Activated CD4-positive, CD25-positive, alpha-beta regulatory T cell (primary cell): ENCODE measurements at regions not wholly inside any gene's neighbourhood (a gene's known extent, or its start where the extent isn't known, plus 50 kb on each side); places are given as distances from the start of the nearest gene placed in this dataset.
"Not testable (repeated sequence)": the region's sequence is repeated elsewhere in the genome, so short reads cannot be mapped to it uniquely, and the experiment has no call there.

Source experiments
- DNase-seq, 4 experiments: peaks; one replicate each; lab custom pipeline; 2025; lab: John Stamatoyannopoulos, UW

DNA sequence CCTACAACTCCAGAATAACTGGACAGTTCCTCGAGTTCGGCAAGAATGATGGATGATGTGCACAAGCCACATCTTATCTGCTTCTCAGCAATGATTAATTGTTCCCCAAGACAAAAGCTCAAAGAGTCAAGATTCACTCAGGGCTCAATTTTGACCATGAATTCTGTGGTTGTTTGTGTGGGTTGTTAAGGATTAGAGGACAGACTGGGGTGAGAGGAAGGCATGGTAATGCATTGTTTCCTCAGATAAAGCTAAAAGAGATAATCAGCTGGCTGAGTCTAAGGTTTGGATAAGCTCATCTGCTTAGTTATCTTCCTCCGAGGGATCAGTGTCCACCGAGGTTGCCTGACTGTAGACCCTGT is 161.0 kb downstream of the CPEB2 start:
- DNase-seq = no peak

GRCh38 chr4:15164571-15164970 is 162.3 kb downstream of the CPEB2 start:
- DNase-seq = no peak

DNA sequence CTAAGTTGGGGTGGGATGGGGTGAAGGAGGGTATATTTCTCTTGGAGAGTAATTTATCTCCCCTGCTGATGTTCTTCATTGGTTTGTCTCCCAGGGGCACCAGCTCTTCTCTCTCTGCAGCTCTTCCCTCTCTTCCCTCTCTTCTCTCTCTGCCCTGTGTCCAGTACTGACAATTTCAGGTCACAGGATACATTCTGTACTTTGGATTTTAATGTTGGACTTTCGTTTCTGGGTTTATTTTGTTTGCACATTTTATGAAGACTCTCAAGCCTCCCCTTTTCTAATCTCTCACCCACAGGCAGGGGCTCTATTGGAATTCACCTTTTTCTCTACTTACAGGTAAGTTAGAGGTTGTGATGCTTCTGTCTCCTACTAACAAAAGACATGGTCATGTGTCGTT is 165.5 kb downstream of the CPEB2 start:
- no peak for DNase-seq

GRCh38 chr4:15168759-15169158 is 166.5 kb downstream of the CPEB2 start:
- DNase-seq = no peak

DNA sequence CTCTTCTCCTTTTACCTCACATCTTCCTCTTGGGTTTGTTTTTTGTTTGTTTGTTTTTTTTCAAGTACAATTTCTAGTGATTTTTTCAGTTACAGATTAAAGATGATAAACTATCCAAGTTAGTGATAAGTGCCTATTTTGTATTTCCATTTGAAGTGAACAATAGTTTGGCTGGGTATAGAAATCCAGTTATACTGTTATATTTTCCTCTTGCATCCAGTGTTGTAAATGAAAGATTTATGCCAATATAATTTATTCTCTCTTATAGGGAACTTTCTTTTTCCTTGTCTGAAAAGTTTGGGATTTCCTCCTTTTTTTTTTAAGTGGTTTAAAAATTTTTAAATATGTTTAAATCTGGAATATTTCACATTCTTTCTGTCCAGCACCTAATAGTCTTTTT is 169.4 kb downstream of the CPEB2 start:
- no peak for DNase-seq

- no peak for DNase-seq
Observed at GRCh38 chr4:15173251-15173650, 171.0 kb downstream of the CPEB2 start.

GRCh38 chr4:15174168-15174567 is 171.9 kb downstream of the CPEB2 start:
- not testable (repeated sequence) for DNase-seq

DNA sequence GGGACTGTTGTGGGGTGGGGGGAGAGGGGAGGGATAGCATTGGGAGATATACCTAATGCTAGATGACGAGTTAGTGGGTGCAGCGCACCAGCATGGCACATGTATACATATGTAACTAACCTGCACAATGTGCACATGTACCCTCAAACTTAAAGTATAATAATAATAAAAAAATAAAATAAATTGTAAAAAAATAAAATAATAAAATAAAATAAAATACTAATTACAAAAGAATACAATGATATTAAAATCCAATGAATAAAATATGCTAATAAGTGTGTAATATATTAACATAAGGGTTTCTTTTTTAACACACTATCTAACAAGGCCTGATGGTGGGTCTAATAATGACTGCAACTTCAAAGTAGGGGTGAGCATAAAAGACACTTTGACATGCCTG is 177.6 kb downstream of the CPEB2 start:
- DNase-seq = not testable (repeated sequence)

DNA sequence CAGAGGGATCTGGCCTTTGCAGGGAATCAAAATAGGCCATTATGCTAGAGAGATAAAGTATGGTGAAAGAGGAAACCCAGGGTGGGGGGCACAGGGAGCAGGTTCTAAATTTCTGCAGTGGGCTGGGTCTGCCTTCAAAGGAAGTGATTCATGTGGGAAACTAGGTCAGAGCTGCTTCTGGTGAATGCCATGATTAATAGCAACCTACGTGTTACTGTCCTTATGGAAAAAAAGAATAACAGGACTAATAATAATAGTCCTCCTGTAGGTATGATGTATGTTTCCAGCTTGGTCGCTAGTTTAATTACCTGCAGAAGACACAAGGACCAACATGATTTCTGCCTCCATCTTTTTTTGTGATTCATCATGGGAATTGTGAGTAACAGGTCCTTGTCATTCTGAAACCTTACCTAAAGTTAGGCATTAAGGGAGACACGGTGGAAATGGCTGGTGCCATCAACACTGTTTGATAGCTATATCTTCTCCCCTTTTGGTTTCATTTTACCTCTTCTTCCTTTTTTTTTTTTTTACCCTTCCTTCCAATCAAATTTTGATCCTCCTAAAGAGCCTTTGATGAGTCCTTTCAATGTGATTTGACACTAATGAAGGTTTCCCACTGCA is 180.4 kb downstream of the CPEB2 start:
- DNase-seq = no peak

DNA sequence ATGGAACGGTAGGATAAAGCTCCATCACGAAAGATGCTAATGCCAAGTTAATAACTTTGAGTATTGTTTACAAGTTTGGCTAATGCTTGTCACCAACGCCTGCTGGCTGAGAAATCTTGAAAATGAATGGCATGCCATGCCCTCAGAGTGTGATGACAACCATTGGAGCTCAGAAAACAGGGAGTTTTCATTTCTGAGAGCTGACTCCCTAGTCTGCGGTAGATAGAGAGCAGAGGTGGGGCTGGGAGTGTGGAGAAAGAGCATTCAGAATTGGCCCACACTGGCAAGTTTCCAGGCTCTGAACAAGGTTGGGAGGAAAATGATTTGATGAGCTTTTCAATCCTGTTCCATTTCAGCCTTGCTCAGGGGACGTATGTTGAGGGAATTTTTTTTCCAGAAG is 183.9 kb downstream of the CPEB2 start:
- no peak for DNase-seq

DNA sequence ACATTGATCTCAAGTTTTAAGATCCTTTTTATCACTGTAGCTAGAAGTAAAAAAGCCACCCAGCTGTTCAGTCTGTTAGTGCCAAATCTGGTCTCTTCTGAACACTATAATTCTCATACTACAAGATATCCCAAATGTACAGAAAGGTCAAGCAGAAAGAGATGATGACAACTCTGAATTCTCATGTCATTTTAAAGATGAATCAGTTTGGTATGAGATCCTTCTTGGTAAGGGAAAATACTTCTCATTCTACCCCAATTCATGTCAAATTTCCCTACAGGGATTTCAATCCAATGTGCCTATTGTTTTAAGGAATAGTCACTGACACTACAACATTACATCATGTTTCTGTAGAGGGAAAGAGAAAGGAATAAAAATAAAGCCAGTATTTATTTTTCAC is 184.5 kb downstream of the CPEB2 start:
- no peak for DNase-seq

GRCh38 chr4:15188605-15189539 is 186.6 kb downstream of the CPEB2 start:
- no peak for DNase-seq

DNA sequence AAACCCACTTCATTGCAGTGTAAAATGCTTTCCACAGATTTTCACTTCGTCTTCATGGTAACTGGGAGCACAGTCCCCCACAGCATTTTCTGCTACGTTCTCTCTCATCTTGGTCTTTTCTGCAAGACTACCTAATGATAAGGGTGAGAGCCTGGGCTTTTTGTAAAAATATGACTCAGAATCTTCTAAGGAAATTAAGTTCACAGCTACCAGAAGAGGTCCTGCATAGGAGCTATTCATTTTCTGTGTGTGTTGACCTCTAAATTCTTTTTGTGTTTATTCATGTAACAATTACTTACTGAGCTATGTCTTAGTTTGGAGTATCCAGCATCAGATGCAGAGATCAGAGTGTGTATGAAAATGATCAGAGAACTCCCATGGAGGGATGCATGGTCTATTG is 192.2 kb downstream of the CPEB2 start:
- DNase-seq = no peak

DNA sequence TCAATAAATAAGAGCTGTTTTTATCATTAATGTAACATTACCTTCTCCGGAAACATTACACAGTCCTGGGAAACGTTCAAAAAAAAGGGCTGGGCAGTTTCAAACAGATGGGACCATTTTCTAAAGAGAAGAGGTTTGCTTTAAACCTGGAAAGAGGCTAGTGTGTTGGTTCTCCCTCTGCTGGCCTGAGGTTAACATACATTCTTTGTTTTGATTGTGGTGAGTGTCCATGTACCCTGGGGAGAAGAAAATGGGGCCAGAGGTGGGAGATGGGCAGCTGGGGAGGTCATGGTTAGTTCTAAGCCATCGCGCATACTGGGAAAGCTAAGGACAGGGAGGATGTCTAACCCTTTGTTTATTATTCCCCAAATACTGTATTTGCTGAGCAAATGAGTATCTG is 194.7 kb downstream of the CPEB2 start:
- DNase-seq = no peak

DNA sequence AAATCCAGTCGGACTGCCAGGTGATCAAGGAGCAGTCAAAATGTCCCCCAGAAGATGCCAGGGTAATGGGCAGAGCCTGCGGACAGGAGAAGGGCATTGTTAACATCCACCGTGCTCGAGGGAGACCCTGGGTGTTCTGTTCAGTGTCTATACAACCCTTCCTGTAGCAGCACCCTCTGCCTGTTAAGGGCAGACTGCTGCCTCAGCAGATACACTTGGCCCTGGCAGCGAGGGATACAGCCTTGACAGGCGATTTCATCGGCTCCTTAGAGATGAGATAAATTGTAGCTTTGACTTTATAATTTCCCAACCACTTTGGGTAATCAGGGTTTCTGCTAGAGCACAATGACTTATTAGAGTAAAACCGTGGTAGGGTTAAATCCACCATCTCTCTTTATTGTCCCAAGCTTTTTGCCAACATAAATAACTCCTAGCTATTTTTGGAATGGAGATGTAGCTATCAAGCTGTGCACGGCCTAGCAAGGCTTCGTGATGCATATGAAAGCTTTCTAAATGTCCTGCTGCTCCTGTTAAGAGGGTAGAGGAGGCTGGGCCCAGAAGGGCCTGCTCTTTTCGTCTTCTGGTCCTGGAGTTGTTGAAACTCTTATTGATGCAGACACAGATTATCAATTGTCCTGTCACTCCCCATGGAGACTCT is 195.9 kb downstream of the CPEB2 start:
- no peak for DNase-seq

DNA sequence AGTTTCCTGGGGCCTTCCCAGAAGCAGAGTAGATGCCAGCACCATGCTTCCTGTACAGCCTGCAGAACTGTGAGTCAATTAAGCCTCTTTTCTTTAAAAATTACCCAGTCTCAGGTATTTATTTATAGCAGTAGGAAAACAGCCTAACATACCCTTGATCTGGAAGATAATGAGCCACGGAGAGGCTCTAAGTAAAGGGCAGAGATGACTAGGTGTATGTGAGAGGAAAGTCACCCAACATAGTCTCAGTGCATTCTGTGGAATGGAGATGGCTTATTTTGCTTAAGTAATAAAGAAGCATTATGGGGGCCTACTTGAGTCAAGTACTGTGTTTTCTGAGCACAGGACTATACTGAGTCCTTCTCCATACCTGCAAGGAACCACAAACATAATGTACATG is 199.5 kb downstream of the CPEB2 start:
- DNase-seq = no peak

DNA sequence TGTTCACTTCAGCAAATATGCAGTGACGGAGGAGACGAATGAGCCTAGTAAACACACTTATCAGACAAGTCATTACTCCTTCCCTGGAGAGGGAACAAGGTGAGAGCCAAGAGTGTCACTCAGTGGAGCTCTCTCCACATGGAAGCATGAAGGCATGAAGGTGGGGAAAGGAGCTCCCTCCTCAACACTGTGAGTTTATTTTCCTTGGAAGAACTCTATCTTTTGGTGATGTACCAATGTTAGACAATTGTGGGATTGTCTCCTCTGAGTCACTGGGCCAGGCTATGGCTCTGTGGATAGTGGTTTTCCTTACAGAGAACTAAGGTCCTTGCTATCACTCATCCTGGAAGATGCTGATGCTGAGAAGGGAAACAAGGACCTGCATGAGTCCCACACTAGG is 200.2 kb downstream of the CPEB2 start:
- DNase-seq = no peak

- DNase-seq = not testable (repeated sequence)
Observed at GRCh38 chr4:15206526-15206925, 204.2 kb downstream of the CPEB2 start.

DNA sequence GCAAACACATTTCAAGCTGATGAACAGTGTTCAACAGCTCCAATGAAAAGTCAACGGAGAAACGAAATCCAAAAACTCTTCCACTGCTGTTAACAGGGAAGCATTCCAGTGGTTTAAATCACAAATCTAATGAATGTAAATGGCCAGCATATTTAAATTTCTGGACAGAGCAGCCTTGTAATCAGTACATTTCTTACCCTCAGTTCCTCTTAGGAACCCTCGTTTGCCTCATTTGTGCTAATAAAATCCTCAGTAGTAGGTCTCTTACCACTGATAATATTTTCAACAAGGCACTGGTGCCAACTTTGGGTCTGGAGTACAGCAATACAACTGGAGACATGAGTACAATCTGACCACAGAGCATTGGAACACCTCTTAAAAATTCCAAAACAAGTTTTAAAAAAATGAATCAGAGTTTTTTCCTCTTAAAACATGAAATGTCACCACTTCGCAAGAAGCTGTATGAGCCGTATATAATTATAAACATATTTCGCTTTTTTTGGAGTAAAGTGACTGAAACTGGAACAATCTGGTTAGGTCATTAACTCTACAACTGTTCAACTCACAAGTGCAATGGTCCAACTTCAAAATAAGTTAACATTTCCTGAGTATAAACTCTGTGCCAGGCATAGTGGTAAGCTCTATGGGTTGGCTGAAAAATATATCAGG is 211.2 kb downstream of the CPEB2 start:
- no peak for DNase-seq

GRCh38 chr4:15215109-15215508 is 212.7 kb upstream of the C1QTNF7 start:
- no peak for DNase-seq

GRCh38 chr4:15226203-15226602 is 201.6 kb upstream of the C1QTNF7 start:
- DNase-seq = no peak

DNA sequence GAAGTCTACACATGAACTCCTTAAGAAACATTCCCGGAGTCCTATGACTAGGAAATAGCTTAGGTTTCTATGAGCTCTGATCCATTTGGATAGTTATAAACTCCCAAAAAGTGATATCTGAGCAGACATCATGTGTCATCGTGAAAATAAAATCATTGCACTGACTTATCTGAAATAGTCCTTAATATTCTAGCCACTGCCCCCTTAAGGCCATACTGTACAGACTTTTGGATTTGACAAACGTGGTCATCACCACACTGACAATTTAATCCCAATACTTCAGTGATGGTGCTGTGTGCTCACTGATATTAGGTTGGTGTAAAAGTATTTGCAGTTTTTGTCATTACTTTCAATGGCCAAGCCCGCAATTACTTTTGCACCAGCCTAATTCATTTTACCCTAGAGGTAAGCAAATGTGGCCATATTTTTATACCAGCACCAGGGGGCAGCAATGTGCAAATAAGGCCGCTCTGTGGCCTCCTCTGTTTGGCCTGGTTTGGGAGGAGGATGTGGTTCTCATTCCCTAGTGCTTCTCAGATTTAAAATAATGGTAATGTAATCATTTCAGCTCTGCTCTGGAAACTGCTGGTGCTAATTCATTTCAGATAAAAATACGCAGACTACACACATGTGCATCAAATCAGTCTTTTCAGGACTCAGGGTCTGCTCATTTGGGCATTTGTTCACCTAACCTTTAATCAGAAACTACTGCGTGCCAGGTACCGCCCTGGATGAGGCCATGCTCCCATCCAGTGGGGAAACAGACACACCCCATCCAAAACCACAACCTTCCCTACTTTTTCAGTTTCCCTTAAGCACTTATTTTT is 196.4 kb upstream of the C1QTNF7 start:
- DNase-seq = peak; percentile 29 to 51 (median 38)
